DMS153 treated with DMSO at 0.1 percent for 48 hours (cell line): ENCODE measurements at regions not wholly inside any gene's neighbourhood (a gene's known extent, or its start where the extent isn't known, plus 50 kb on each side); places are given as distances from the start of the nearest gene placed in this dataset.

Source experiments
- DNase-seq: peaks from one replicate; lab custom pipeline; 2025; ENCODE audit not compliant: unreplicated experiment; lab: John Stamatoyannopoulos, UW

DNA sequence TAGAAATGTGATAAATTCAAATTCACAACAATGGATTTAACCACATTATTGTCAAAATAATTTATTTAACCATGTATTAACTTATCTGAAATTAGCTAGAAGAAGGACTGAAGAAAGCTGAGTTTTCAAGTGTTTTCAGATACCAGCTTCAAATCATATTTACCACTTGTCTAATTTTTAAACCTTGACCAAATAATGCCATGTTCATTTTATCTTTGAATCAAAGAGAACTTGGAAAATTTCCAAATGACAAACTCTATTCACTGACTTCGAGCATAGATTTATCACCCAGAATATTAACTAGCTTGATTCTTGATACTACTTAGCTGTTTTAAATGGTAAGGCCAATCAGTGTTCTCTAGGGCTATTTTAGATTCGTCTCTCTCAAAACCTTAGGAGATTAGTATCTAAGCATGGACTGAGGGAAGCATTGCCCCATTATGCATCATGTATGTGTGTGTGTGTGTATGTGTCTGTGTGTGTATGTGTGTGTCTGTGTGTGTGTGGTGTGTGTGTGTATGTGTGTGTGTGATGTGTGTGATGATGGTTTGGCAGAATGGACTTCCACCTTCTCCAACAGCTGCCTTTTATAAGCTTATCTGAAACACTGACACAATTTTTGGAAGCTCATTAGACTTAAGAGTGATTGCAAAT lies 667.5 kb upstream of the FANCL start:
- no peak for DNase-seq

DNA sequence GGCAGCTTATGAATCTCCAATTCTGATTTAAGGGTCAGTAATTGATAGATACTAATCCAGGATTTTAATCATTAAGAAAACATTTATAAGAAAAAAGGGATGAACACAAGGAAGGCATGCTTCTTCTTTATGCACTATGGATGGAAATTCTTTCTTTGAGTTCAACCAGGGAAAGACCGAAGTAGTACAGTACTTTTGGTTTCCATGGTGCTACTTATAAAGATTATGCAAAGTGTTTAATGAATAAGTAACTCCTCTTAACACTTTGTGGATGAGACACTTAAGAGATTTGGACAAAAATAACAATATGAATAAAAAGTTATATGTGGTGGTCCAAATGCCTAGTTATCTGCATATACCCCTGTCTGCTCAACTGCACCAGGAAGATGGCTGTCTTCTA lies 666.5 kb upstream of the FANCL start:
- DNase-seq, result no peak

DNA sequence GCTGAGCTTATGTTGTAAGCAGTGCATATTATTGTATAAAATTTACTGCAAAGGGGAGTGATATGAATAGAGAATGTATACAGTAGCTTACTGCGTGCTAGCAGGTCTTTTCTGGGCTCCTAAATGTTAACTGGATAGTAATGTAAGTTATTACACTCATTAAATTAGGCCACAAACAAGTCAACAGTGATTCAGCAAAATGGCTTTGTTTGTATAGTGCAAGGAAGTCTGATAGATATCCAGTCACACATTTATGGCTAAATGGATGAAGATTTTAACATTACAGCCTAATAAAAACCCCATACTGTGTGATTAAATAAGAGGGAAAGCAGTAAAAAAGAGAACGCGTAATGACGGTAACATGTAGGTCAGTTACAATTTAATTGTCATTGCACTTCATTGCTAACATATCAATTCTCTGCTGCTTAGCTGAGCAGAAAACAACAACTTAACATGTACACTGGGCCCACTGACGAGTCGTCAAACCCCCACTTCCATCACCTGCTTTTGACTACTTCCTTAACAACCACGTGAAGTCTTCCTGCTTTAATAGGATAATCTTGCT lies 665.0 kb upstream of the FANCL start:
- DNase-seq, result peak; percentile 78

DNA sequence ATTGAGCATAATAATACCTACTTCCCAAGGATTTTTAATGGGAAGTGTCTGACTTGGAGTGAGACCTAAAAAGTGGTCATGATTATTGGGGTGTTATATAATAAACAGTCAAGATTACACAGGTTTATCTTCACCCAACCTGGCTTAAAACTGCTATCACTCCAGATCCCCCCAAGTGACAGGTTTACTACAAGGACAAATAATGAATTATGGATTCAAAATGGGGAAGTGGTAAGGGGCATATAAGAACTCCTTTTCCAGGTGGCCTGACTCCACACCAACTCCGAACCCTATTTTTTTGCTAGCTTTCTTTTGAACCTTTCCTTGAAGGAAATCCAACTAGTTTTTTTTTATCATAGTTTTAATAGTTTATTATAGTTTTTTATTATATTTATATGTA lies 663.0 kb upstream of the FANCL start:
- no peak for DNase-seq

DNA sequence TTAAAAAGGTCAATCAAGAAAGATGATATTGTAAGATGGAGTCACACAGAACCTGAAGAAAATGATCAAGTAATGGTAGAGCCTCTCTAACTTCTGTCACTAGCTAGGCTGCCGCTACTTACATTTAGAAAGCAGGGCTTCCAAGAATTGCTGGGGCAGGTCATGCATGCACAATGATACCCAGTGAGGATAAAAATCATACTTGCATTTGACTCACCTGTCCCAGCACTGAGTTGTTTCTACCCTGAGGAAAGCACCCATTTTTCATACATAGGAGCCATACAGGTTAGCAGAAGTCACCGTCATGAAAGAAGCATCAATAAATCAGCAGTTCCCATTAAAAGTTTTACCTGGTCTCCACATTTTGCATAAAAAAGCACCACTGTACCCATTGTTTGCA lies 662.3 kb upstream of the FANCL start:
- DNase-seq, result no peak

DNA sequence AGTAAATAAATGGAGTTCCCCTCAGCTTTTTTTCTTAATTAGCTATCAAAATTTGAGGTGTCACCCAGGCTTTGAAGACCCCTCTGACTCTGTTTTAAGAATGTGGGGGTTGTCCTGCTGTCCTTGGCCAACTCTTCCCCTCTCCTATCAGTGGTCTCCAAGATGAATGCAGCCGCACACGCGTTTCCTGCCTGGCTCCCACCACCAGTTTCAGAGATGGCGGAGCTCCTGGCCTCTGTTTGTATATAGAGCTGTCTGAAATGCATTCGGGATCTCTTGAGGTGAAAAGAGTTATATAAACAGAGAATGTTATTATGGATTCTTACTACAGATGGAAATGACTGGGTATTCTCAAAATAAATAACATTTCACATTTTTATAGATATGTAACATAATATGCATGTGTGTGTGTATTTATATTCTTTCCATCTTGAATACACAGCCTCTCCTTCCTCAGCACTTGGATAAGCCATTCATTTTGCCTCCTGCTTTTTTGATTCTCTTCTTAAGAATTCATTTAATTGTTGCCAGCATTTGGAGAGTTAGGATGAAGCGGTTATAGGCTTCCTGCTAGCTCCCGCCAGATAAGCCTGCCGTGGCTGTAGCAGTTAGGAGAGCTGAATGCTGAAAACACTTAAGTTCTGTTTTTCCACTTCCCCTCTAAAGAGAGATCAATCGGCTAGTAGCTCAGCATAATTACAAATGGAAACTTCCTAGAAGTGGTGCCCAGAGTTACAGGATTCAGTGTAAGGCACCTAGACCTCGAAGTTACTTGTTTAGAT lies 659.3 kb upstream of the FANCL start:
- DNase-seq, result no peak

DNA sequence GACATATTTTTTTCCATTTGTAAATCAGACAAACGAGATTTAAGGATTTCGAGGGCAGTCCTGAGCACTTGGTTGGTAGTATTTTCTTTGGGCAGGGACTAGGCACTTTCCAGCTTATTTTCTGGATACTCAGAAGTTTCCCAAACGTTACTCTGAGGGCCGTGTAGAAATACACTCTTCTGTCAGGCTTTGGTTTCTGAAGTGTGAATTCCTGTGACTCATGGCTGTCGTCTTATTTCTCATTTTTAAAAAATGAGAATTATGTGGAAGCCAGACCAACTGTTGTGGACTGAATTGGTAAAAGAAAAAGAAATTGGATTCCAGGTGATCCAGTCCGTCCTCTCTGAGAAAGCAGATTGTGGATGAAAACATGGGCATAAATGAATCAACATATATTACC lies 658.6 kb upstream of the FANCL start:
- DNase-seq, result no peak

DNA sequence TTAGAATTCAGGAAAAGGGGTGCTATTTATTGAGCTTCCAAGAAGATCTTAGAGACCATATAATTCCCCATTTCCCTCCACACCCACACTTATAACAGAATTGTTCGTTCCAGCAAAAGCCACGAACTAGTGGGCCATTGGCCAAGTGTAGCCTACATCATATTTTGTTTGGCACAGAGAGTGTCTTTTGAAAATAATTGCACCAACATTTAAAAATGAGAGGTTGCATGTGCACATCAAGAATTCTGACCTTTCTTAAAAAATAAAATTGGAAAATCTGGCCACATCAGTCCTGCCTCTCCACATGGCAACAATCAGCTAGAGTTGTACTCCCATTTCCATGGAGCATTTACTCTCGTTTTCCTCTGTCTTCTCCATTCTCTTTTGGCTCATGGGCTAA lies 655.5 kb upstream of the FANCL start:
- no peak for DNase-seq

DNA sequence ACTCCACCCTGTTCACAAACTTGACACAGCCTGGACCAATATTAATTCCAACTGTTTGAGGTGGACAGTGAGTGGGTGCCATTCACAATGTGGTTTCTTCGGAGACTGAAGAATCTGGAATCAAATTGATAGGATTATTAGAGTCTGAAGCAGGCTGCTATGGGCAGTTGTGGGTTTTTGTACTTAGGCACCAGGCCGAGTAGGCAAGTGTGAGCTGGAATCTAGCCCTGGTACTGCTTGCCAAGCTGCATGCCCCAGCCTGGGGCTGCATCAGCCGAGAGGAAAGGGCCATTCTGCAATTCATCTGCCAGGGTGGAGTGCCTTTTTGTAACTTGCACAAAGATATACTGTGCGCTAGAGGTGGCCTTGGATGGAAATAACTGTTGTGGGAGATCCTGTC lies 654.7 kb upstream of the FANCL start:
- no peak for DNase-seq

DNA sequence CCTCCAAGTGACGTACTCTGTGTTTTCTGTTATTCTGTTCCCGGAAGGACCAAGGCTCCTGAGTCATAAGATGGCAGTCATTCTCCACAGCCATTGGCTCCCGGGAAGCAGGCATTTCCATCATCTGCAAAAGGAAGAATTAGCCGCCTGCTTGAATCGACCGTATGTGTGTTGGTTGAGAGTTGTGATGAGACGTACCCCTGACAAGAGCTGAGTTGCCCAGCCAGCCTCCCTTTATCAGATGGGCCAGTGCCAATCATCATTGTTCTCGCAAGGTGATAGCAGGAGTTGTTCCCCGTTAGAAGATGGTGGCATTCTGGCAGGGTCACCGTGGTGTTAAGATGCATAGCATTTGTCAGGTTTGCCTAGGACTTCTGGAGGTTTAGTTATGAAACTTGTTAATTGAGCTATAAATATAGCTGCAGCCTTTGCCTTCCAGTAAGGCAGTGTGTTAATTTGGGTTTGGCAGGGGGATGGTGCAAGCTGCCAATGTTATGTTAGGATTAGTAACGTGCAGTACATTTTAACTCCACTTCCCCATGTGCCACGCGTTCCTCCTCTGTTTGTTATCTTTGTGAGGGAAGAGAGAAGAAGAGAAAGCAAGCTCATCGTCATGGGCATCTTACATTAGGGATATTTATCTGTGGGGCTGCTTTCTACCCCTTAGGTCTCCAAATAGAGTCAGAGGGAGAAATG lies 652.7 kb upstream of the FANCL start:
- no peak for DNase-seq

DNA sequence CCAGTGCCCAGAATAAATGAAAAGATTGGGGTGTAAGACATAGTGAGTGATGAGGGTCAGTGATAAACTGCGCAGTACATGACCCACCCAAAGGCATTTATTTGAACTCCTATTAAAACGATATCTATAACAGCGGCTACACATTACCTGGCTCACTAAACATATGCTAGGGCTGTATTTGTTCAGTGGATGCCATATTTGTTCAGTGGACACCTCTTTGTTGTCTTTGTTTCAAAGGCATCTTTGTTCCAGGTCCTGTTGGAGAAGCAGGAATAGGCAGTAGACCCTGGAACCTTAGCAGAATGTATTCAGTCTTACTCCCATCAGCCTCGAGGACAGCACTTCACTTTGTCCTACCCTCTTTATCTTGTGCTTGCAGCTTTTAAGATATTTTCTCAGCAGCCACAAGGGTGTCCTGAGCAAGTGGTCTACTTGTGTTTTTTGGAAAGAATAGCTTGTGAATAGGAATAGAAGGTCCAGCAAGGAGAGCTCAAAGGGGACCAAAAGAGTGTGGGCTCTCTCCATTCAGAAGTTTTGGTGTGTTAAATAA lies 650.8 kb upstream of the FANCL start:
- DNase-seq, result peak; percentile 28

DNA sequence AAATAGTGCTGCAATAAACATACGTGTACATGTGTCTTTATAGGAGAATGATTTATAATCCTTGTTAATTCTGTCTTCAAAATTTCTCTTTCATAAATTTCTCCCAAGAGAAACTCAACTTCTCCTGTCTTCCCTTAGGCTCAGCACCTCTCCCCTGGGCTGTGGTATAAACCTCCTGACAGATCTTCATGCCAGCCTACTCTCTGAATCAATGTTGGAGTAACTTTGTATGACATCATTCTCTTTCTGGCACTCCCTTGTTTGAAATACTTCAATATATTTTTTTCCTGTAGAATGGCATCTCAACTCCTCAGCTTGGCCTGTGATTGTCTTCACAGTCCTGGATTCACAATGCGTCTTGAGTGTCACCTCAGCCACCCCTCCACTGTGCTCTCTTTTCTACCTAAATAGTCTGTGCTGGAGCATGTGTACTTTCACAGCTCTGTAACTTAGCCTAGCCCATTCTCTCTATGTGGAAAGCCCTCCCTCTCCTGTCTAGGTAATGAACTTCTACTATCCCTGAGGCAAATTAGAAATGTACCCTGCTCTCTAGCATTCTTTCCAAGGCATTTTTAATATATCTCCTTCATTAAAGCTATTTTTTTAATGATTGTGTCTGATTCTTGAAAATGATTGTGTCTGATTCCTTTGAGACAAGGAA lies 649.9 kb upstream of the FANCL start:
- no peak for DNase-seq

DNA sequence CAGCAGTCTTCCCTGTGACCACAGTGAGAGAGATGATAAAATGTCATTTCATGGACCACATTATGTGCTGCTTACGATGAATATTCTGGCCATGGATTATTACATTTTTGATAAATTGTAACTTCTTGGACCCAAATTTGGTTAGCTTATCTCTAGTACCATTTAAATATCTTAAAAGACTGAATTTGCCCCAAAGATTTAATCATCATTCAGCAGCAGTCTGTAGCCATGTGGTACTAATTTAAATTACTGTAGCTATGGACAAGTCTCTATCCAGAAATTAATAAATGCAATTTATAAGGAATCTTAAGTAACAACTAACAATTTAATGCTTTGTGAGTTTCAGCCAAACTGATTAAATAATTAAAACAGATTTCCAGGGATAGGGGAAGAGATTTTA lies 644.9 kb upstream of the FANCL start:
- no peak for DNase-seq

DNA sequence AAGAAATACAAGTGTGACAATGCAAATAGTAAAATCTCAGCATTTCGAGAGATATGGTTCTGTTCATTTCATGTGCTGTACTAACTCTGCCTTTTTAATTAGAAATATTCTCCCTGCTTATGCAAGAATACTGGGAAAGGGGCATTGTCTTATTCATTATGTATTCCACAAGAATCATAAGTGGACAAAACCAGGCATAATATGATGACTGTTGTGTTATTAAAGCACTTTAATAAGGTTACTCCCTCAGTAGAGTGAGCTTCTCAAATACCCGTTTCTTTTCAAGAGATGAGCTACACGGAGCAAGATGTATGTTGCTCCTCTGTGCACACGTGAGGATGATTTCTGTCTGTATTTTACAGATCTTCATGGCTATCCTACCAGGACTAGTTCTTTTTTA lies 638.7 kb upstream of the FANCL start:
- DNase-seq, result no peak

DNA sequence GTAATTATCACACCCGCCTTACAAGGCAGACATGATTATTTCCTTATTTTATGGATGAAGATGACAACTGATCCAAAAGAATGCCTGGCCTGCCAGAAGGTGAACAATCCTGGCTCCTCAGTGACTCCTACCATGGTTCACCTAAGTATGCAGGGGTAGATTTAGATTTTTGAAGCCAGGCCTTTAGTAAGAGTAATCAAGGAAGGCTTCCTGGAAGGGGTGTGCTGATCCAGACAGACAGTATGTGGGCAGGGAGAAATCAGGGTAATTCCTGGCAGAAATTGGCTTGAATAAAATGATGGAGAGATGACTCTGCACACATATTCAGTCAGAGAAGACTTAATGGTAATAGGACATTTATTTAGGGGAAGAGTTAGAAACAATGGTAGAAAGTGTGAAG lies 637.7 kb upstream of the FANCL start:
- no peak for DNase-seq

DNA sequence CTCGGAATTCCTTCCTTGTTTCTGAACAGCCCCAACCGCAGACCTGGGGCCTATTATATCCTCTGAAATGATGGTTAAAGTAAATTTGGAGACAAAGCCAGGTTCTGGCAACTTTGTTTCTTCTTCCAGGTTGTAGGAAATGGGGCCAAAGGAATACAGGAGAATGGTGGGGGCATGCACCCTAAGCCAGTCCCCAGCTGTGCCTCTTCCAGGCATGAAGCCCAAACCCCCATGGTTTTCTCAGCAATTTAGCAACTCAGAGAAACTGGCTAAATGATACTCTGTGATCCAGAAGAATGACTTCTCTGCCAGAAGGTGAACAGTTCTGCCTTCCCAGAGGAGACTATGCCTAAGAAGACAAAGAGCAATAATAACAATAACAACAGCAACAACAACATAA lies 635.0 kb upstream of the FANCL start:
- no peak for DNase-seq

DNA sequence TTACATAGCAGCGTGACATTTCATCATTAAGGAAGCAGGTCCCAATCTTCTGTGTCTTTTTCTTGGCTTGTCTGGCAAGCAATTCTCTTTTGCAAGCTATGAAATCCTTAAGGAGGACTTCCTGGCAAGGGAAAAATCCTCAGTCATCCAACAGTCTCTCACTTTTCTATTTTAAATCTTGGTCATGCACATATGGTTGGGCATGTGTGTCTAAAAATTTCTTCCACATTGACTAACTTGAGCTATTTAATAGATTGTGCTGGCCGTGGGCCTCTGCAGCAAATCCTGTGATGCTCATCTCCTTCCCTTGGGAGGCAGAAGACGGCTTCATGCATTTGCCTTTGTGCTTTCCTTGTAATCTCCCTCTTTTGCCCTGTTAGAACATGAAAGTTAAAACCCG lies 634.3 kb upstream of the FANCL start:
- DNase-seq, result no peak

DNA sequence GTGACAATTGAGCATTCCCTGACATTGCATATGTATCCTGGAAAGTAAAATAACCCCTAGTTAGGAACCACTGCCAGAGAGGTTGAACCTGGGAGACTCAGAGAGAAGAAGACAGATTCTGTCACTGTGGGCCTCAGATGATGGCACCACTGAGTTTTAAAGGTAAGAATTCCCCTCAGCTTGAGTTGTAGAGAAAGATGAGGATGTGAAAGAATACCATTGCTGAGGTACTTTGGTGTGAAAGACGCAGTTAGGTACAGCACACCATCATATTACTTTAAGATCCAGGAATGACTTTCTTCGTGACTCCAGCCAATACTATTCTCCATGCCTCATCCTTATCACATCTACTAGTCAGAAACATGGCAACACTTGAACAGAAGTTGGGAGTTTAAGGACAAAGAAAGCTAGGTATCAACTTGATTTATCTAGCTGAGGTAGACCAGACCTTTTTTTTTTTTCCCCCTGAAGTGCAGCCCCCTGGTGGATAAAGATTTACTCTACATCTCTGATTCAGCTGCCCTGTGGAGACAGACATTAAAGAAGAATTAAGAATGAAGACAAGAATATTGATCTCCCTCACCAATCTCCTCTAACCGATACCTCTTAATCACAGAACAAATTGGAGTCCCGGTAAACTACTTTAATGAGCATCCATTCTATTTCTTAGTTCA lies 630.5 kb upstream of the FANCL start:
- DNase-seq, result no peak

DNA sequence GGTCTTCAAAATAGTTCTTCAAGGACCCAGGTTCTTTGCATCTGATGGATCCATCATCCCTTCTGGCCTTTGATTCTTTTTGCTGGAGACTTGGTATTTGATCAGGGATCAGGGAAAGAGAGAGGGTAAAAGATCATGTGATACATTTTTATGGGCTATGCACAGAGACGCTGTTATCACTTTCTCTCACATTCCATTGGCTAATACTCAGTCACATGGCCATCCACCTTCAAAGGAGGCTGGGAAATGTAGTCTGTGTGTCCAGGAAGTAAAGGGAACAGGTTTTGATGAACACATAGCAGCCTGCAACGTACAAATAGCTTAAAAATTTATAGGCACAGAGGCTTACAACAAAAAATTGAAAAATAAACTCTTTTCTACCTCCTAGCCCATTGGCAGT lies 629.6 kb upstream of the FANCL start:
- DNase-seq, result no peak

DNA sequence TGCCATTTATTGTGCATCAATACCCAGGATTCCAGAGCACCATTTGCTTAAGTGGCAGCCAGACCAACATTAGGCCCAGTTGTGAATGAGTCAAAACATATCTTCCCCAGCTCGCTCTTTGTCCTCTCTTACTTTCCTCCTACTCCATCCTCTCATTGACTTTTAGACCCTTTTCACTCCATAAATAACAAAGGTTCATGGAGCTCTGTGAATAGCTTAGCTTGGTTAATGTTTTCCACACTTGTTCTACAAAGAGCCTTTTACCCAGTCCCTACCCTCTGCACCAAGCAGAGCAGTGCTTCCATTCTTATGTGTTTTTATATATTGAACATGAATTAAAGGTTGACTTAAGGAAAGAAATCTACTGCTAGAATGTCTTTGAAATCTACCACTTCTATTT lies 625.8 kb upstream of the FANCL start:
- no peak for DNase-seq

DNA sequence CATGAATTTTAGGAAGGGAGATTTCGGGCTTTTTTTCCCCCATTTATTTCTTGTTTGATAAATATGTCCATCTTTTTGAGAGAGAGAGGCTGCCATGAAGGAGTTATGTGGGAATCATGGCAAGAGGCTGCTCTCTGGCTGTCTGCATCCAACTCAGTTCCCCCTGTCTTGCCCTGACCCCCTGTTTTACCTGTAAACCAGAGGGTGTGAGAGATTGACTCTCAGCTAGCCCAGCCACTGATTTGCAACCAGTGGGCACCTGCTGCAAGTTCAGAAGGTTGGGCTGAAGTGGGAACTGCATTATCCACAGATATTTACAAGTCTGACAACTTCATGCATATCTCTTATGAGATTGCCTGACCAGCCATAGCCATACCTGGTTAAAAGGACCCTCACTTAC lies 625.4 kb upstream of the FANCL start:
- DNase-seq, result no peak
